GM19035 (cell line): ENCODE measurements at regions not wholly inside any gene's neighbourhood (a gene's known extent, or its start where the extent isn't known, plus 50 kb on each side); places are given as distances from the start of the nearest gene placed in this dataset.

Experiments used
- ATAC-seq: cut with Tn5 transposase; IDR thresholded peaks from one replicate; pipeline ENCODE4 v1.9.1; 2021; ENCODE audit not compliant: unreplicated experiment

DNA sequence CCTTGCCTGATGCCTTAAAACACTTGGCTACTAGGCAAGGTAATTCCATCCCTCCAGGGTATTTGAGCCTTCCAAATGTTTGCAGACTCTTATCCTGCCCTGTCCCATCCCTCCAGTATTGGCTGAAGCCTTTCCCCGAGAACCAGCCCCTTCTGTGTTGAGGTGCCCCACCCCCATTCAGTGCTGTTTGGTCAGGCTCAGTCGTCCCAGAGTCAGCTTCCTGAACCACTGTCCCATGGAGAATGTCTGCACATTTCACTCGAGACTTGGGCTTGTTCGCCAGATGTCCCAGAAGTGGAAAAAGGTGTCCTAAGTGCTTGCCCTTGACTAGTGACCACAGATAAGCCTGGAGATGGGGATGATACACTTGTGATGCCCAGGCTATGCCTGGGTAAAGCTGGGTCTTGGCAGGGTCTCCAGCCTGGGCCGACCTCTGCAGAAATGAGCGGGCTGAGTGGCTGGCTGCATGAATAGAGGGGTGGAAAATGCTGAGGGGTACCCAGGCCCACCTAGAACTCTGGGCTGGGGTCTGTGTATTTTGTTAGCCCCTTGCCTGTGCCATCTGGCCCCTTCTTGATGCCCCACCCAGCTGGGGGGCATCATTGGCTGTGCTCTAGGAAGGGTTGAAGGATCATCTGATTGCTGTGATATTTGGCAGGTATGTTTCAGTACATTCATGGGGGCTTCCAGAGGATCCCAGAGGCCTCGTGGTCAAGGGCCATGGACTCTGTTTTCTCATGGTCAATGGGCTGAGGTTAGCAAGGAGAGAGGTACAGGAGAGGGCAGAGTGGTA lies 178.4 kb downstream of the MACROH2A1 start:
- ATAC-seq: no peak

DNA sequence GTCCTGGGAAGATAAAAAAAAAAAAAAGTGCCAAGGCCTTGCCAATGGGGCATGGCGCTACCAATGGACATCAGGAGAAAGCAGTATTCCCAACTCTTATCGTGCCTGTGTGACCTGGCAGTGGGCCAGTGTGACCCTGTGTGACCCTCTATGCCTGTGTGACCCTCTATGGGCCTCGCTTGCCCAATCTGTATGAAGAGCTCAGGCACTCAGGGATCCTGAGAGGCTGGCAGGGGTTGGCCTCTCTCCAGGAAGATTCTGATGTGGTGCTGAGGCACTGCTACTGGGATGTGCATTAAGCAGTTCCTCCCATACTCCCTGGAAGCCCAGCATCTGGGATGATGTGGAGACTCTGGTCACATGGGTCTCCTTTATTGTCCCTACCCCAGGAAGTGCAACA lies 179.2 kb downstream of the MACROH2A1 start:
- no peak for ATAC-seq

DNA sequence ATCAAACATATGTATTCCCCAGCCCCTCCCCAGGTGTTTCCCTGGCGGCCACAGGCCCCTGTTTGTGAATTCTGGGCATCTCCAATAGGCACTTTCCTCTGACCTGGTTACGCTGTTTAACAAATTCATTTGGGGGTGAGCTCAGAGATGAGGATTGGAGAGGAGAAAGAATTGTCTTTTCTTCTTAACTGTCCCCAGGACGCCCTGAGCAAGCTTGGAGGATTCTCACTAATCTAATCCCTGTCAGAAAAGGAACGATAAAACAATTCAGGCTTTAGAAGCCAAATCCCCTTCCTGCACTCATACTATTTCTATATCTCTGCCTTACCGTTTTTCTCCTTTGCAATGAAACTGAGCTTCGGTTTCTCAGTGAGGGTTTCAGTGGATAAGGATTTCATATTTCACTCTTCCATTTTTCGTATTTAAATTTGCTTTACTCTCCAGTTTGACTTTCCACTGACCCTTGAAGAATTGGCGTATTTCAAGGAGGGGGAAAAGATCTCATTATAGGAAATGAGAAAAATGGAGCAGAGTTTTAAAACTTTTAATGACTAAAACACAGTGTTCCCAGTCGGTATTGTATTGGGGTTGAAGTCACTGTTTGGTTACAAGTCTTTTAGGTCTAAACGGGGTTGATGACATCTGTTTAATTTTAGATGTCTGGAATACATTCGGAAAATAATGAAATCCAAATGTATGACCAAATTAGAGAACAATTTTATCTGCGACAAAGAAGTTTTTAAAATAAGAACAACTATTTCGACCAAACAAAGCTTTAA lies 180.1 kb downstream of the MACROH2A1 start:
- no peak for ATAC-seq

DNA sequence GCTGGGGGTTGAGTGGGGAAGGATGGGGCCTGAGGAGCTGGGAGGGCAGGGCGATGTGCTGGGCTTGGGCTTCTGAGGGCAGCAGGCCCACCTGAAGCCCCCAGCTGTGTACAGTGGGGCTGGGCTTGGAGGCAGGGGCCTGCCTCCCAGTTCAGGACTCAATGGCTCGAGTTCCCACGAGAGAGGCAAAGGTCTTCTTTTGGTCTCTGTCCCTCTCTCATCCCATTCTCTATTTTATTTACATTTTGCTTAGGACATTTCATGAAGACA lies 180.6 kb downstream of the MACROH2A1 start:
- no peak for ATAC-seq

DNA sequence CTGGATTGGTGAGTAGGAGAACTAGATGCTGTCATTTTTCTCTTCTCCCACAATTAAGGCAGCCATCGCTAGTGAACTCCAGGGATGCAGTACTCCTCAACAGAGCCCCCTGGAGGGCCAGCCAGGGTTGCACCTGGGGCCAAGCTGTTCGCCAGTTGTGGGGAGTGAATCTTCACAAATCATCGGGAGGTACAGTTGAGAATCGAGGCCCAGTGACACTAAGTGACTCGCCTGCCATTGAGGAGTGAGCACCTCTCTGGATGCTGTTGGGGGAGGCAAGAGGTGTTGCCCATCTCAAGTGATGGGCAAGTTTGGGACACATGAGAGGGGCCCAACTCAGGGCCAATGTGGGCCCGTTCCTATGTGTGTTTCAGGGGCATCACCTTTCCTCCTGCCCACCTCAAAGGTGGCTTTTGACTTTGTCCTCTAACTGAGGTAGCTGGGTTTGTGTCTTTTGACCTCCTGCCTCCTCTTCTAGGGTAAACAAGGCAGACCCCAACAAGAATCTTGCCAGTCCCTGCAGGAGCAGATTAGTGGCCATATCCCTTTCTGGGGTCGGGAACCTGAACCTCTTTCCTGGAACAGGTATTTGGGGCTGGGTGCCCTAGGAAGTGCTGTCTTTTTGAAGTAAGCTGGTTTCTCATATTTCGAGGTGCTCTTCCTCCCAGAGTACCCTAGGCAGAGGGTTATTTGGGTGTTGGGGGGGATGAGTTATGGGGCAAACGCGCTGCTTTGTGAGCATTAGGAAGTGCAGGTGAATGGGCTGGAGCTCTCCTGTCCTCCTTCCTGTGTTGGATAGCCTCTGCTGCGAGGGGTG lies 181.2 kb downstream of the MACROH2A1 start:
- ATAC-seq: no peak

DNA sequence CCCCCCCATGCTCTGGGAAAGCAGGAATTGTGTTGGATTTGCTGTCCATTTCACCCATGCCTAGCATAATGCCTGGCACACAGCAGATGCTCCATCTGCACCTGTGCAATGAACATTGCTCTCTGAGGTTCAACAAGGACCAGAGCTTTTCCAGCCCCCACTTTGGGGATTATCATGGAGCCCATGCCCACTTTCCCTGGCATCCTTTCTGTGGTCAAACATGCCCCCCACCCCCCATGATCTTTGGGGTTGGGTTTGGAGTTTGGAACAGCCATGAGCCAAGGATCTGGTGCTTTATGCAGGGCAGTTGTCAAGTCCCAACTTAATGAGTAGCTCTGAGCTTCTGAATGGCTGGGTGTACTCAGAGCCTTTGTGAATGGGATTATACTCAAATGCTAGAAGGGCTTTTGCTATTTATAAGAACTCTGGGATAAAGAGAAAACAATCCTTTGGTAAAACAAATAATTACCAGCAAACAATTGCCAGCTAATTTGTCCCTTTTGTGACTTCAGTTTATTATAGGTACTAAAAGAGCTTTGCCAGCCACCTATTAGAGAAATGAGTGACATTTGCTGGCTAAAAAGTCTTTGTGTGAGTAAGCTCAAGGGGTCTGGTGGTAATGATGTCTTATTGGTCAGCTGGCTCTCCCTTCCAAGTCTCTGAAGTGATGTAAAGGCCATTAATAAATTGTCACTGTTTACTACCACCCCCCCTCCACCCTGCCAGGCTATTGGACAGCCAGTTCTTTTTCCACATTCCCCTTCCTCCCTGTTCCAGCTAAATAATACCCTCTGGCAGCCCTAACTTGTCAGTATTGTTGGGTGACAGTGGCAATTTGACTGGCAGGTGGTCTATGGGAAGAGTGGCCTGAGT lies 182.3 kb downstream of the MACROH2A1 start:
- no peak for ATAC-seq

DNA sequence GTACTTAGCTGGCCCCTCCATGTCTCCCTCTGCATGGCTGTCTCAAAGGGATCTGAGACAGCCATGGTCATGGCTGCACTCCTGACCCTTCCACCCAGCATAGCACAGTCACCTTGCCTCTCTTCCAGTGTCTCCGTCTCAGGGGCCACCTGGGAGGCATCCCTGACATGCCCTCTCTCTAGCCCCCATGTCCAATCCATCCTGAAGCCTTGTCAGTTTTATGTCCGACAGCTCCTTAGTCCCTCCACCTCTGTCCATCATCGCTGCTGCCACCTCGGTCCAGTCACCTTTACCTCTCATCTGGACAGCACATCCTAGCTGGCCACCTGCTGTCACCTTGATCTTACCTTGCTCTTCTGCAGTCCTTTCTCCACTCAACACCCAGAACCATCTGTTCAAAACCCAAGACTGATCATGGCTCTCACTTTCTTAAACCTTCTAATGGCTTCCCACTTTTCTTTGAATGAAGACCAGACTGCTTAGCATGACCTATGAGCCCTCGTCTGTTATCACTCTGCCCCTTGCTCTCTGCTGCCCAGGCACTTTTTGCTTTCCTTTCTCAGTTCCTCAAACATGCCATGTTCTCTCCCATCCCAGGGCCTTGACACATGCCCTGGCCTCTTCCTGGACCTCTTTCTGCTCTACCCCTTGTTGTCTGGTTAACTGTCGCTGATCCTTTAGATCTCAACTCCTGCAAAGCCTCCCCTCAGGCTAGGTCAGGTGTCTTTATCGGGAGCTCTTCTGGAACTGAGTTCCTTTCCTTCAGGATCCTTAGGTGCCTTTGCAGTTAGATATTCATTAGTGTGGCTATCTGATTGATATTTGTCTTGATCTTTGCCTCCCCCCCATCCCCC lies 181.8 kb upstream of the PITX1 start:
- no peak for ATAC-seq

DNA sequence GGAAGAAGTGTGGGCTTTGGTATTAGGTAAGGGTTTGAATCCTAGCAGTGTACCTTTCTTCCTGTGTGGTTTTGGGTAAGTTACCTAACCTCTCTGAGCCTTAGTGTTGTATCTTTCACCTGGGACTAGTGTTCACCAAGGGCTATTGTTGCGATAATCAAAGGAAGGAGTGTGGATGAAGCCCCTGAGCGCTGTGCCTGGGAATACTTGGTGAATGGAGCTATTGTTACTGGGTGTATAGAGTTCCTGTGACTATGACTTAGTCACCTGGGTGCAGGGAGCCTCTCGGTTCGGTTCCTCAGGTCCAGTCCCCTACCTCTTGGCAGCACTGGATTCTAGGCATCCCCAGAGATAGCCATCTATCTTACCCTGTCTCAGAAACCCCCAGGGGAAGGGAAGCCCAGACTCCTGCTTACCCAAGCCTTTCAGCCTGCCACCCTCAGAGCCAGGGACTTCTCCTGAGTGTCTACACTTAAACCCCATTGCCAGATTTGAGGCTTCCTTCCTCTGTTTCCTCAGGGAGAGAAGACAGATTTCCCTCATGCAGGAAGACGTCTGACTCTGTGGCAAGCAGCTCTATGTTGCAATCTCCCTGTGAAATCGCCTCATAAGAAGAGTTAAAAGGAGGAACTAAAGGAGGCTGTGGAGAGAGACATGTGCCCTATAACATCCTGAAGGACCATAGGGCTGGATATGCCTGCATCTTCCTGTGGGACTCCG lies 181.0 kb upstream of the PITX1 start:
- ATAC-seq: no peak

DNA sequence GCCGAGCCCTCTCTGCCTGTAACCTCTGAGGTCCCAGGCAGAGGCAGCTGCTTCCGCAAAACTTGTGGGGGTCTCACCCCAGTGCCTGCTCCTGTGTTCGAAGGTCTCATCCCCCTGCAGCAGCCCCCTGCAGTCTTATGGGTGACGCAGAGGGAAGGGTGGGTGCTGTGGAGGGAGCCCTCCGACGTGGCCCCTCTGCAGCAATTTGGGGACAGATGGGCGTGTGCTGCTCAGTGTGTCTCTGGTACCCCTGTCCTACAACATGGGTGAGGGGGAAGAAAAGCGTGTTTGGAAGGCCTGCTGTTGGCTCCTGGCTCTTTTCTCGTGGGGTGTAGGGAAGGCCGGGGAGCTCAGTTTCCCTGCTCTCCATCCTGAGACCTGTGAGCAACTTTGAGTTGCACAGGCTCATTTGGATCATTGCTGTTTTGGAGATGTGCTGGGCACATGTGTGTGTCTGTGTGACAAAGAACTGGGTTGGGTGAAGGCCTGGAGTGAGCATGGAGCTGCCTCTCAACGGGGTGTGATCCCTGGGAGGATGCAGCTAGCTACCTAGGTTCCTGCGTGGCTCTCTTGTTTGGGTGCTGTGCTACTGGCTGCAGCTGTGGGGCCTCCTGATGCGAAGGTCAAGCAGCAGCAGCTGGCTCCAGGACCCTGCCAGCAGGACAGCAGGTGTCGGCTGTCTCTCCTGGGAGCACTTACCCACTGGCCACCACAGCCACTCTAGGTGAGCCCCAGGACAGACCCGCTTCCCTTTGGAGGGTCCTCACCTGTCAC lies 179.6 kb upstream of the PITX1 start:
- no peak for ATAC-seq

DNA sequence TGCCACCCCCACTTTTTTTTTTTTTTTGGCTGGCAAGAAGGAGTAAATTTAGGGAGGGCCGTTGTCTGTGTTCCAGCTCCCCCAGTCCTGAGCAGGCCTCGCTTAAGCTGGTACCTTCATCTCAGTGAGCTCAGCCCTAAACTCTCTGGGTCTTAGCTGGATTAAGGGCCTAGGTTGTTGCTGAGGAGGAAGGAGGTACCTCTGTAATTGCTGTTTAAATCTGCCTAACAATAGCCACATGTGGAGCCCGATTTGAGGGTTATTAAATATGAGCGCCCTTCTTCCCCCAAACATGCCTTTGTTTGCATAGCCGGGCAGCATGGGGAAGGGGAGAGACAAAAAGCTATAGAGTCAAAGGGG lies 179.0 kb upstream of the PITX1 start:
- no peak for ATAC-seq

DNA sequence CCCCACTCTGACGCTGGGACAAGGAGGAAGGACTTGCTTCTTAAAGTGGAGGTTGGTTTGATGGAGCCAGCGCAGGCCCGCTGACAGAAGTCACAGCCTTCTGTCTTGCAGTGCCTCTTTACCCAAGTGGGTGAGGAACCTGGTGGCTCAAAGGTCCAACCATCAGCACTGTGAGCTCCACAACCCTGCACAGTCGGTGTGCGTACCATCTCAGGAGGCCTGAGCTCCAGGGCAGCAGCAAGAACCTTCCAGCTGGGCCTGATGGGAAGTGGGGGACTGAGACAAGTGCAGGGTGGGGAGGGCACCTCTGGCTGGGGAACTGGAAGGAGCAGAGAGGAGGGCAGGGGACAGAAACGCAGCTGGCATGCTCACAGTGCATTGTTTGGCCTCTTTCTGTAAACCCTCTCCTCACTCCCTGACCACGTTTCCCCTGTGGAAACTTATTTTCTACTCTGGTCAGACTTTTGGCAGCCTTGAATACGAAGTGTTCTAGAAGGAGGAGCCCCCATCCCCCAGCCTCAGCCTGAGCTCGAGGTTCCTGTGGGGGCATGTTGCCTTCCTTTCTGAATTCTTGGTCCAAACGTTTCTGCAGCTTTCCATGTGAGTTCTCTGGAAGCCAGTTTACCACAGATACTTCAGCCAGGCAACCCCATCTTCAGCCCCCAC lies 178.5 kb upstream of the PITX1 start:
- ATAC-seq: no peak

DNA sequence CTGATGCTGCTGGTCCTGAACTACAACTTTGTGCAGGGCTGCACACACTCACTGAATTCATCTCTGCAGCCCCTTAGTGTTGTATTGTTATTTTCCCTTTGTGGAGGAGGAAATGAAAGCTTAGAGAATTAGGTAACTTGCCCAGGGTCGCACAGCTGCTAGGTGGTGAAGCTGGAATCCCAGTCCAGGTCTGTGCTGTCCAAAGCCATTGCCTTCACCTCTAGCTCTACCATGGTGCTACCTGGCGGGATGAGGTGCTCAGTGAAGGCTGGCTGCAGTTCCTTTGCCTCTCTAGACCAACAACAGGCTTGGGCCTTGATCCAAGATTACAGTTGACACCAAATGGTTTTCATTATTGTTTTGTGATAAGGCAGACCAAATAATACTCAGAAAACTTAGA lies 177.8 kb upstream of the PITX1 start:
- ATAC-seq: no peak

DNA sequence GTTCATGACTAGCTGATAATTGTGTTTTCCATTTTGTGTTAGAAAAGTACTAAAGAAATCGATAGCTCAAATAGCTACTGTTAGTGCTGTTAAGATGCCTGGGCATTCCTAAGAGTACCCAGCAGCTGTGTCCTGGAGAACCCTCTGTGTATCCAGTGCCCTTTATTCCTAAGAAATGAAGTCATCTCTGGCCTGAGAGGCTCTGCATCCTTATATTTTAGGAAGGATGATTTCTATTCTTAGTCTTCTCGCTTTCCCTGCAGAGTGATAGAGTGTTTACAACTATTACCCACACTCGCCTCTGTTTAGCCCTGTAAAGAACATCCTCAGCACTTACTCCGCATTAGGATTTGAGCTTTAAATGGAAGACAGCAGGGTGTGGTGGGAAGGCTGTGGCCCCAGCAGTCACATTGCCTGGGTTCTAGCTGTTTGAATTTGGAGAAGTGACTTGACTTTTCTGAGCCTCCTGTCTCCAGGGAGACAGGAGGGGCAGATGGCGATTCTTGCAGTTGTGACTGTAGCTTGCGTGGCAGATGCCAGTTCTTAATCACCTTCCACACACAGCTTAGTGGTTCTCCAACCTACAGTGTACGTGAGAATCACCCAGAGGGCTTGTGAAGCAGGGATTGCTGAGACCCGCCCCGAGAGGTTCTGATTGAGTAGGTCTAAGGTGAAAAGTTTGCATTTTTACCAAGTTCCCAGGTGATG lies 177.2 kb upstream of the PITX1 start:
- ATAC-seq: no peak

DNA sequence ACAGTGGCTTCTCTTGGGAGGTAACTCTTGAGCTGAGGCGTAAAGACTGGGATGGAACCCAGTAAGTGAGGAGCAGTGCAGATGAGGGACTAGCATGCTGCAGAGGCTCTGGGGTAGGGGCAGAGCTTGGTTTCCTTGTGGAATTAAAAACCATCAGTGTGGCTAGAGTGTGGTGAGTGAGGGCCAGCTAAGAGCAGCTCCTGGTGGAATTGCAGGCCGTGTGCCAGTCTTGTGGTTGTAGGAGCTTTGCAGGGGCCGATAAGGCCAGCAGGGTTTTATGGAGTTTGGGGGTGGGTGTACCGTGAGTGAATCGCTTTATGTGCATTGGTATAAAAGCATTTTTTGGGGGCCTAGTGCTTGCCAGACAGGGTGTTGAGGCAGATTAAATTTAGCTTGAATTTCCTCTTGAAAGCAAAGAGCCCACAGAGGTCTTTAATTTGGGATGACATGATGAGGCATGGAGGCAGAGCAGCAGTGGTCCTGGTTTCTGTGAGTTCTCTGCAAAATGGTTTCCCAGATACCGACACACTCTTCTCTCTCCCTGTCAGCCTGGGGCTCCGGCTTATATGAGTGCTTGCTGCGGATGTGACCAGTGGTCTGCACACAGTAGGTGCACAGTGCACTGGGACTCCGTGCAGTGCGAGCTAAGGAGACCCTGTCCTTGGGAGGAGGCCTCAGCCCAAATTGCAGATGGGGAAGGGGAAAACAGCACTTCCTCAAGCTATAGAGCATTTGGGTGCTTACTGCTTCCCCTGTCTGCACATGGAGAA lies 176.4 kb upstream of the PITX1 start:
- ATAC-seq: no peak

DNA sequence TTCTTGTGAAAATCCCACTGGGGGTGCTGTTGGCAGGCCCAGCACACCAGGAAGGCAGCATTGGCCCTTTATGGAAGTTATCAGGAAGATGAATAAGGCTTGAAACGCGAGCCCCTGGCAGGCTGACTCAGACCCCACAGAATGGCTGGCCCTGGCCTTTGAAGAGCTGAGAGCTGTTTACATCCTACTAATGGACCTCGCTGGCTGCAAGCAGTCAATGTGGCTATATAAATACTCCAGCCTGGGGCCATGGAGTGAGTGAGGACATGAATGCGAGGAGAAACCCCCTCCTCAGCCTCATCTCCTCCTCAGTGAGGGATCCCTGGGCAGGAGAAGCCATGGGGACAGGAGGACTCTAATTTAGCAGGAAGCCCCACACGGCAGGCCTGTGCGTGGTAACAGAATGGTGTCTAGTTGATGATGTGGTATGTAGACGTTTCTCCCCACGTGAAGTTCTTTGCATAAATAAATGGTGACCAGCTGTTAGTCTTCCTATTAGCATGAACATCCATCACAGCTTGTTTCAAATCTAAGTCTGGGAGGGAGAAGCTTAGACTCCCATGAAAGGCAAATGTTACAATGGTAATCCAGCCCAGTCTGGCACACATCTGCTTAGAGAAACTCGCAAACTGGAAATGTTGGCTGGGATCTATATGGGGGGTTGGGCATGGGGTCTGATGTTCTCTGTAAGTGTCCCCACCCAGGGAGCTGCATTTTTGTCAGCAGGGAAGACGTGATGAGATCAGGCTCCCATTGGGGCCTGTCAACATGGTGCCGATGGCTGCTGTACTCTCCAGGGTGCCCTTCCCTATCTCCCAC lies 175.1 kb upstream of the PITX1 start:
- no peak for ATAC-seq

DNA sequence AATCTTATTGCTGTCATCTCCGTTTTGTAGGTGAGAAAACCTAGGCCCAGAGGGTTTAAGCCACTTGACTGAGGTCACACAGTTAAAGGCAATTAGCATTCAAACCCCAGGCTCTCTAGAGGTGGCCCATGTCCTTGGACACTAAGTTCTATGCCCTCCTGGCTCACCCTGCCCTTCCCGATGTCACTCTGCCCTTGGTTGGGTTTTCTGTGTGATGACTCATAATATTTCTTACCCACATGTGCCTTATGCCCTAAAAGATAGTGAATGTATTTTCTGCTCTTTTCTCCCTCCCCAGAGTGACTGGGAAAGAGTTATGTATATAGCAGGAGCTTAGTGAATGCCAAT lies 174.5 kb upstream of the PITX1 start:
- no peak for ATAC-seq
